ENCODE measurements at regions not wholly inside any gene's neighbourhood (a gene's known extent, or its start where the extent isn't known, plus 50 kb on each side); places are given as distances from the start of the nearest gene placed in this dataset.

- no peak overlapping the region for H3K4me3 ChIP-seq (replicated peaks; ENCODE audit: low read depth, low read length)
- DNase-seq (ENCODE audit: extremely low read depth, low read depth) = no peak
- TF ChIP-seq CTCF (IDR thresholded peaks at IDR 0.05; ENCODE audit: low read depth, low read length, missing control alignments) = no peak
These were observed 454.7 kb downstream of the CBLN2 start for GRCh38 chr18:72089432-72089831.

- no peak for DNase-seq (ENCODE audit: extremely low read depth, low read depth)
- no peak for TF ChIP-seq CTCF (IDR thresholded peaks at IDR 0.05; ENCODE audit: low read depth, low read length, missing control alignments)
- H3K4me3 ChIP-seq (replicated peaks; ENCODE audit: low read depth, low read length) = no peak overlapping the region
These were observed 457.7 kb downstream of the CBLN2 start for GRCh38 chr18:72086421-72086820.

- H3K4me3 ChIP-seq (replicated peaks; ENCODE audit: low read depth, low read length) = no peak overlapping the region
- no peak for DNase-seq (ENCODE audit: extremely low read depth, low read depth)
- TF ChIP-seq CTCF (IDR thresholded peaks at IDR 0.05; ENCODE audit: low read depth, low read length, missing control alignments) = no peak
These were observed 469.1 kb downstream of the CBLN2 start for GRCh38 chr18:72075040-72075439.

- DNase-seq (ENCODE audit: extremely low read depth, low read depth) = no peak
- no peak overlapping the region for H3K4me3 ChIP-seq (replicated peaks; ENCODE audit: low read depth, low read length)
- no peak for TF ChIP-seq CTCF (IDR thresholded peaks at IDR 0.05; ENCODE audit: low read depth, low read length, missing control alignments)
These were observed 481.1 kb downstream of the CBLN2 start for GRCh38 chr18:72063001-72063400.

GRCh38 chr18:72058851-72059250 is 485.3 kb downstream of the CBLN2 start:
- H3K4me3 ChIP-seq (replicated peaks; ENCODE audit: low read depth, low read length) = no peak overlapping the region
- DNase-seq (ENCODE audit: extremely low read depth, low read depth) = no peak
- TF ChIP-seq CTCF (IDR thresholded peaks at IDR 0.05; ENCODE audit: low read depth, low read length, missing control alignments) = no peak

- H3K4me3 ChIP-seq (replicated peaks; ENCODE audit: low read depth, low read length) = no peak overlapping the region
- TF ChIP-seq CTCF (IDR thresholded peaks at IDR 0.05; ENCODE audit: low read depth, low read length, missing control alignments) = no peak
- no peak for DNase-seq (ENCODE audit: extremely low read depth, low read depth)
These were observed 488.0 kb downstream of the CBLN2 start for GRCh38 chr18:72056171-72056570.

GRCh38 chr18:72041313-72042032 is 502.7 kb downstream of the CBLN2 start:
- H3K4me3 ChIP-seq (replicated peaks; ENCODE audit: low read depth, low read length) = no peak overlapping the region
- no peak for DNase-seq (ENCODE audit: extremely low read depth, low read depth)
- TF ChIP-seq CTCF (IDR thresholded peaks at IDR 0.05; ENCODE audit: low read depth, low read length, missing control alignments) = no peak
